B cell (primary cell): ENCODE measurements at regions not wholly inside any gene's neighbourhood (a gene's known extent, or its start where the extent isn't known, plus 50 kb on each side); places are given as distances from the start of the nearest gene placed in this dataset.
"Not testable (repeated sequence)": the region's sequence is repeated elsewhere in the genome, so short reads cannot be mapped to it uniquely, and the experiment has no call there.

Experiments used
- EZH2 ChIP-seq: IDR thresholded peaks from 2 replicates; pipeline ENCODE4 v1.6.1; 2012; ENCODE audit warnings: borderline replicate concordance, low read depth, mild to moderate bottlenecking, moderate library complexity, low read length; ENCODE audit not compliant: insufficient read depth, poor library complexity, severe bottlenecking
- TF ChIP-seq, protein P1 (sequence below): fragments of 200-600 bp; IDR thresholded peaks from one replicate; pipeline ENCODE4 v1.8.0; 2022; ENCODE audit warnings: antibody characterized with exemption, mild to moderate bottlenecking

DNA sequence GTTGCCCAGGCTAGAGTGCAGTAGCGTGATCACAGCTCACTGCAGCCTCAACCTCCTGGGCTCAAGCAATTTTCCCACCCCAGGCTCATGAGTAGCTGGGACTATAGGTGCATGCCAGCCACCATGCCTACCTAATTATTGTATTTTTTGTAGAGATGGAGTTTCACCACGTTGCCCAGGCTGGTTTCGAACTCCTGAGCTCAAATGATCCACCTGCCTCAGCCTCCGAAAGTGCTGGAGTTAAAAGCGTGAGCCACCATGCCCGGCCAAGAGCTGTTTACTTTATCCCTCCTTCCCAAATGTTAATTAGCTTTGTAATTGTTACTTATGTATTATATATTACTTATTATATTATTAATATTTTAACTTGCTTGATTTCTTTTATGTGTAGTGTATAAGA is 70.1 kb upstream of the TPTE start:
- TF ChIP-seq, protein P1, sequence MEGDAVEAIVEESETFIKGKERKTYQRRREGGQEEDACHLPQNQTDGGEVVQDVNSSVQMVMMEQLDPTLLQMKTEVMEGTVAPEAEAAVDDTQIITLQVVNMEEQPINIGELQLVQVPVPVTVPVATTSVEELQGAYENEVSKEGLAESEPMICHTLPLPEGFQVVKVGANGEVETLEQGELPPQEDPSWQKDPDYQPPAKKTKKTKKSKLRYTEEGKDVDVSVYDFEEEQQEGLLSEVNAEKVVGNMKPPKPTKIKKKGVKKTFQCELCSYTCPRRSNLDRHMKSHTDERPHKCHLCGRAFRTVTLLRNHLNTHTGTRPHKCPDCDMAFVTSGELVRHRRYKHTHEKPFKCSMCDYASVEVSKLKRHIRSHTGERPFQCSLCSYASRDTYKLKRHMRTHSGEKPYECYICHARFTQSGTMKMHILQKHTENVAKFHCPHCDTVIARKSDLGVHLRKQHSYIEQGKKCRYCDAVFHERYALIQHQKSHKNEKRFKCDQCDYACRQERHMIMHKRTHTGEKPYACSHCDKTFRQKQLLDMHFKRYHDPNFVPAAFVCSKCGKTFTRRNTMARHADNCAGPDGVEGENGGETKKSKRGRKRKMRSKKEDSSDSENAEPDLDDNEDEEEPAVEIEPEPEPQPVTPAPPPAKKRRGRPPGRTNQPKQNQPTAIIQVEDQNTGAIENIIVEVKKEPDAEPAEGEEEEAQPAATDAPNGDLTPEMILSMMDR, result not testable (repeated sequence)
- not testable (repeated sequence) for TF ChIP-seq EZH2
